ENCODE measurements at regions not wholly inside any gene's neighbourhood (a gene's known extent, or its start where the extent isn't known, plus 50 kb on each side); places are given as distances from the start of the nearest gene placed in this dataset.

GRCh38 chr9:85427772-85428171 lies 314.0 kb downstream of the AGTPBP1 start:
- DNase-seq, result no peak

GRCh38 chr9:85425153-85425611 lies 316.6 kb downstream of the AGTPBP1 start:
- peak; percentile 56 for DNase-seq

- DNase-seq, result no peak
Observed at GRCh38 chr9:85423422-85423821, 318.3 kb downstream of the AGTPBP1 start.

GRCh38 chr9:85421641-85422040 lies 320.1 kb downstream of the AGTPBP1 start:
- no peak for DNase-seq

GRCh38 chr9:85420750-85421149 lies 321.0 kb downstream of the AGTPBP1 start:
- no peak for DNase-seq

- DNase-seq, result no peak
Observed at GRCh38 chr9:85417674-85418073, 324.1 kb downstream of the AGTPBP1 start.

GRCh38 chr9:85416715-85417114 lies 325.0 kb downstream of the AGTPBP1 start:
- DNase-seq, result no peak

GRCh38 chr9:85414390-85414789 lies 327.4 kb downstream of the AGTPBP1 start:
- DNase-seq, result no peak

- DNase-seq, result no peak
Observed at GRCh38 chr9:85408494-85408893, 333.3 kb downstream of the AGTPBP1 start.

- no peak for DNase-seq
Observed at GRCh38 chr9:85405566-85405950, 336.2 kb downstream of the AGTPBP1 start.

GRCh38 chr9:85404911-85405565 lies 336.7 kb downstream of the AGTPBP1 start:
- no peak for DNase-seq

- DNase-seq, result no peak
Observed at GRCh38 chr9:85402551-85402950, 339.2 kb downstream of the AGTPBP1 start.

- DNase-seq, result no peak
Observed at GRCh38 chr9:85401998-85402397, 339.8 kb downstream of the AGTPBP1 start.

GRCh38 chr9:85397005-85397404 lies 344.7 kb downstream of the AGTPBP1 start:
- DNase-seq, result no peak

GRCh38 chr9:85392260-85392659 lies 349.5 kb downstream of the AGTPBP1 start:
- DNase-seq, result no peak

- DNase-seq, result no peak
Observed at GRCh38 chr9:85377731-85378289, 363.9 kb downstream of the AGTPBP1 start.

- DNase-seq, result no peak
Observed at GRCh38 chr9:85368781-85369180, 373.0 kb downstream of the AGTPBP1 start.

- DNase-seq, result no peak
Observed at GRCh38 chr9:85359161-85359560, 382.6 kb downstream of the AGTPBP1 start.

- DNase-seq, result no peak
Observed at GRCh38 chr9:85349046-85349445, 392.7 kb downstream of the AGTPBP1 start.

- no peak for DNase-seq
Observed at GRCh38 chr9:85347541-85347940, 394.2 kb downstream of the AGTPBP1 start.

GRCh38 chr9:85344901-85345300 lies 396.9 kb downstream of the AGTPBP1 start:
- no peak for DNase-seq

- no peak for DNase-seq
Observed at GRCh38 chr9:85339338-85339737, 402.4 kb downstream of the AGTPBP1 start.

- DNase-seq, result no peak
Observed at GRCh38 chr9:85334228-85334627, 407.5 kb downstream of the AGTPBP1 start.

GRCh38 chr9:85332487-85332886 lies 409.3 kb downstream of the AGTPBP1 start:
- DNase-seq, result no peak

- DNase-seq, result no peak
Observed at GRCh38 chr9:85331626-85332025, 410.1 kb downstream of the AGTPBP1 start.
